ENCODE measurements at regions not wholly inside any gene's neighbourhood (a gene's known extent, or its start where the extent isn't known, plus 50 kb on each side); places are given as distances from the start of the nearest gene placed in this dataset.

DNA sequence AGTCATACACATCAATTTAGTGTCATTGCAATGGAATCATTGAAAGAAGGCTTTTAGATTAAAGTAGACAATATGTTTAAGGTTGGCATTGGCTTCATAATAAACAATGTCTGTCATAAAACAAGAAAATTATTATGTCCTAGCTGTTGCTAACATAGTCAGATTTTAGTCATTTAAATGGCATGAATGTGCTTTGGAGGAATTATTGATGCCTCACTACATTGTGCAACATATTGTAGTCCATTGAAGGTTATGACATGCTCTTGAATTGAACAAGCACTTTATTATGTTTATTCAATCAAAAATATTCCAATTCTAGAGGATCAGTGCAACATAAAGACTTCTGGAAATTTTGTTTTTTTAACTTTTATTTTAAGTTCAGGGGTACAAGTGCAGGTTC, 489.8 kb upstream of the AMOT start:
- TF ChIP-seq POLR2A (IDR thresholded peaks at IDR 0.05; ENCODE audit: low read length) (no peak), GATA1 (IDR thresholded peaks at IDR 0.05; ENCODE audit: low read depth, low read length) (no peak)

All from erythroblast (primary cell).